GM12892 (cell line): ENCODE measurements at regions not wholly inside any gene's neighbourhood (a gene's known extent, or its start where the extent isn't known, plus 50 kb on each side); places are given as distances from the start of the nearest gene placed in this dataset.

Experiments used
- DNase-seq: peaks from one replicate; pipeline ENCODE4 v3.0.0; 2011; ENCODE audit not compliant: insufficient read length
- FAIRE-seq: peaks from 2 replicates; lab custom pipeline; 2011; peaks lifted over from hg19 to GRCh38; lab: Jason Lieb, UNC
- POLR2A ChIP-seq: IDR thresholded peaks from 2 replicates; pipeline ENCODE4 v1.6.1; 2011; ENCODE audit warnings: low read depth, low read length, control low read depth
- POLR2AphosphoS5 ChIP-seq: IDR thresholded peaks from 2 replicates; pipeline ENCODE4 v1.6.1; 2011; ENCODE audit warnings: low read depth, low read length, control low read depth
- TAF1 ChIP-seq: IDR thresholded peaks from 2 replicates; pipeline ENCODE4 v1.6.1; 2011; ENCODE audit warnings: low read depth, mild to moderate bottlenecking, control low read depth, low read length, borderline replicate concordance

DNA sequence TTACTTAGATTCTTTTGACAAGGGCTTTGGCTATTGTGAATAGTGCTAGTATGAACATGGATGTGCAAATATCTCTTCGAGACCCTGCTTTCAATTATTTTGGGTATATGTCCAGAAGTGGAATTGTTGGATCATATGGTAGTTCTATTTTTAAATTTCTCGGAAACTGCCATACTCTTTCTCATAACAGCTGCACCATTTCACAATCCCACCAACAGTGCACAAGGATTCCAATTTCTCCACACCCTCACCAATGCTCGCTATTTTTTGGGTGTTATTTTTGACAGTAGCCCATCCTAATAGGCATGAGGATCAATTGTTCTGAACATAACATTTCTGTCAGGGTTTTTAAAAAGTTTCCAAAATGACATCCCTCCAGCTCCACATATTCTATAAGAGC lies 69.2 kb upstream of the ESR1 start:
- FAIRE-seq (no peak), DNase-seq (no peak)
- no peak for TF ChIP-seq POLR2A
- TF ChIP-seq POLR2AphosphoS5: no peak
- no peak for TF ChIP-seq TAF1

DNA sequence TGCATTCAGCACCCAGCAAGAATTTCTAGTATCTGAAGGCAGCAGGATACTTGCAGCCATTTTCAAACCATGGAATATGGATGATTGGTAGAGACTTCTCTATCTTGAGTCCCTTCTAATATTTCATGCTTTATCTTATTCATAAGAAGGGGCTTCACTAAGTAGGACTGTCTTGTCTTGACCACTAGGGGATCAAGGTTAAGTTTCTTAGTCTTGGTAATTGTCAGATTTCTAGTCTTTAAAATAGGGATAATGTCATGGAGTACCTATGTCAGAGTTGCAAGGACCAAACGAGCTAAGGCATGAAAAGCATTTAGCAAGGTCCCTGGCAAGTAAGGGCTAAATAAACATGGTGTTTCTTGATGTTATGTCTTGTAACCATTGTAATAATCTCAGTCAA lies 68.5 kb upstream of the ESR1 start:
- TF ChIP-seq POLR2A: no peak
- no peak for TF ChIP-seq POLR2AphosphoS5
- TF ChIP-seq TAF1: no peak
- FAIRE-seq (no peak), DNase-seq (no peak)

DNA sequence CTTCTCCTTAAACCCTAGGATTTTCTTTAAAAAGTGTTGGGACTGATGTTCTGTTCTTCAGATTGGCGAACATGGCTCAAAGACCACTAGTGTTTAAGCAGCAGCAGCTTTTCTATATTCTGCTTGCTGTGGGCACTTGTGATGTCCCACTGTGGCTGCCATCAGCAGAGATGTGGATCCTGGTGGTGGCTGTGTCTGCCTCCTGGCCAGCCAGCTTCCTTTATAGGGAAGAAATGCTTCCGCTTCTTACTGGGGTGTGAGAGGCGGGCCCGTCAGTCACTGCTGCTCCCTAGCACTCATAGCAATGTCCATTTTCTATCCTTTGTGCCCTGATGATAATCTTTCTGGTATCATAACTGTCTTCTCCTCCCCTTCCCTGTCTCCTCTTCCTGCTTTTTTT lies 66.7 kb upstream of the ESR1 start:
- TF ChIP-seq POLR2AphosphoS5: no peak
- no peak for TF ChIP-seq TAF1
- TF ChIP-seq POLR2A: no peak
- FAIRE-seq (no peak), DNase-seq (no peak)

DNA sequence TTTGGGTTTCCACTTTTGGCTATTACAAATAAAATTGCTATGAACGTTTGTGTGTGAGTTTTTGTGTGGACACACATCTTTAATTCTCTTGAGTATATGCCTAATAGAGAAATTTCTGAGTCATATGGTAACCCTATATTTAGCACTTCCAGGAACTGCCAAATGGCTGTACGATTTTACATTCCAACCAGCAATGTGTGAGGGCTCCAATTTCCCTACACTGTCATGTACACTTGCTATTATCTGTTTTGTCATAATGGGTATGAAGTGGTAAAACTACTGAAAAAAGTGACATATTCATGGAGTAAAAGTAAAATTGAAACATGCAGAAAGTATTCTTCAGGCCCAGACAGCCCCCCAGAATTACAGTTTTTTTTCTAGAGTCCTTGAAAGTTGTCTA lies 59.6 kb upstream of the ESR1 start:
- no peak for DNase-seq
- no peak for FAIRE-seq

DNA sequence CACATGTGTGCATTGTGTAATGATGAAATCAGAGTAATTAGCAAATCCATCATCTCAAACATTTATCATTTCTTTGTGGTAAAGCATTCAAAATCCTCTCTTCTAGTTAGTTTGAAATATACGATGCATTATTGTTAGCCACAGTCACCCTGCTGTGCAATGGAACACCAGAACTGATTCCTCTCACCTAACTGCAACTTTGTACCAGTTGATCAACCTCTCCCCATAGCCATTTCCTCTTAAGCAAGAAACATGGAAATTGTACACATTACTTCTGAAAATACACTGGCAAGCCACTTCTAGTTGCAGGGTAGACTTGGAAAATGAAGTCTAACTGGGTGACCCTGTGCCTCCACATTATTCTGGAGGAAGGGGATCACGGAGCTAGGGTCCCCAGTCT lies 58.1 kb upstream of the ESR1 start:
- FAIRE-seq: no peak
- no peak for TF ChIP-seq TAF1
- no peak for TF ChIP-seq POLR2AphosphoS5
- no peak for TF ChIP-seq POLR2A
- no peak for DNase-seq

More for the DNA sequence above, 59.6 kb upstream of the ESR1 start:
- TF ChIP-seq POLR2A (no peak), TAF1 (no peak), POLR2AphosphoS5 (no peak)

DNA sequence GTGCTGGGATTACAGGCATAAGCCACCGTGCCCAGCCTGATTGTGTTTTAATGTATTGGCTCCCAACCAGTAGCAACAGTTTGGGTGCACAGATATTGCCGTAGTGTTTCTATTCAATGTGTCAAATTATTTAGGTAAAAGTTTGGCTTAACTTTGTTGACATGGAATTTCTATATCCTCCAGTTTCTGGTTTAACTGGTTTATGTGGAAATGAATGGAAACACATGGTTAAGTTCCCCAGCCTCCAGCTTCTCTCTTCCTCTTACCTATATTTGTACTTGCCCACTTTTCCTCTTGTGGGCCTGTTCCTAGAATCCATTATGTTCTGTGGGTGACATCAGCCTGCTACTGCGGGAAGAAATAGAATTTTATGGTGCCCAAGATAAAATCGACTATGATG lies 53.9 kb upstream of the ESR1 start:
- FAIRE-seq: no peak
- DNase-seq: no peak
- no peak for TF ChIP-seq TAF1
- TF ChIP-seq POLR2A: no peak
- no peak for TF ChIP-seq POLR2AphosphoS5

DNA sequence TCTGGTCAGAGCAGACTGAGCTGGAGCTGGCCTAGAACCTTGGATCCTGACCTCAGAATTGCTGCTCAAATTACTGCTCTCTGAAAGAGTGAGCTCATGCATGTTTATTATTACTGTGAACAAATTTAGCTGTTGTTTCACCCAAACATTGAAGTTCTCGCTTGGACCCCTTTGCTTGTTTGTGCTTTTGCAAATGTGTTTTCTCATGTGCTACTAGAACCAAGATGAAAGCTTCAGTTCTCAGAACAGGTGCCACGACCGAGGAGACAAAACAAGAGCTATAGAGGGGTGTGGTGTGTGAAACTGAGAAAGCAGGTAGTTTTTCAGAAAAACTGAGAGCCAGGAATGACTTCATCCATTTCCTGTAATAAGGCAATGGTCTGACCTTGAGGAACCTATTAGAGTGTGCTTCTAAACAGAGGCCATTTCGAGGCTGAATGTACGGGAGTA lies 50.0 kb upstream of the ESR1 start:
- TF ChIP-seq POLR2AphosphoS5: no peak
- TF ChIP-seq TAF1: no peak
- TF ChIP-seq POLR2A: no peak
- FAIRE-seq: peak; percentile 81

More for the DNA sequence above, 50.0 kb upstream of the ESR1 start:
- DNase-seq: peak; percentile 14
